Activated CD4-positive, alpha-beta T cell treated with anti-CD3 and anti-CD28 coated beads for 24 hours (primary cell): ENCODE measurements at regions not wholly inside any gene's neighbourhood (a gene's known extent, or its start where the extent isn't known, plus 50 kb on each side); places are given as distances from the start of the nearest gene placed in this dataset.
"Not testable (repeated sequence)": the region's sequence is repeated elsewhere in the genome, so short reads cannot be mapped to it uniquely, and the experiment has no call there.

Source experiments
- DNase-seq, 2 donors: peaks; one replicate each; pipeline ENCODE4 v3.0.0-alpha.2; 2020; ENCODE audit warnings: low read depth in 2 of 2

GRCh38 chr9:42656789-42657188 is 473.3 kb downstream of the SPATA31A6 start:
- DNase-seq: not testable (repeated sequence)

DNA sequence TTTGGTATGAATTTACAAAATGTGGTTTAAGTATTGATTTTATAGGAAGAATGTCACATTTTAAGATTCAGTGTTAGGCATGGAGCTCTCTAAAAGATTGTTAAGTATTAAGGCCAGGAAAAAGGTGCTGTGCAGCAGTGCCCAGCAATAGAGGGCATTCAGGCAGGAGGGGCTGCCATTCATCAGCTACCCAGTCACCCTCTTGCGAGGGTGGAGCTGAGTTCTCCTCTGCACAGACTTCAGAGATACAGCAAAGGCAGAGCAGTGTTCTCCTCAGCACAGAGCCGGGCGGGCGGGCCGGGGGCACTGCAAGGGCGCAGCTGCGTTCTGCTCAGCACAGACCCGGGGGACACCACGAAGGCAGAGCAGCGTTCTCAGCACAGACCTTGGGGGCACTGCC is 474.0 kb downstream of the SPATA31A6 start:
- not testable (repeated sequence) for DNase-seq

GRCh38 chr9:42697146-42697545 is 513.7 kb downstream of the SPATA31A6 start:
- not testable (repeated sequence) for DNase-seq

- not testable (repeated sequence) for DNase-seq
Observed at GRCh38 chr9:42702890-42703289, 519.4 kb downstream of the SPATA31A6 start.

DNA sequence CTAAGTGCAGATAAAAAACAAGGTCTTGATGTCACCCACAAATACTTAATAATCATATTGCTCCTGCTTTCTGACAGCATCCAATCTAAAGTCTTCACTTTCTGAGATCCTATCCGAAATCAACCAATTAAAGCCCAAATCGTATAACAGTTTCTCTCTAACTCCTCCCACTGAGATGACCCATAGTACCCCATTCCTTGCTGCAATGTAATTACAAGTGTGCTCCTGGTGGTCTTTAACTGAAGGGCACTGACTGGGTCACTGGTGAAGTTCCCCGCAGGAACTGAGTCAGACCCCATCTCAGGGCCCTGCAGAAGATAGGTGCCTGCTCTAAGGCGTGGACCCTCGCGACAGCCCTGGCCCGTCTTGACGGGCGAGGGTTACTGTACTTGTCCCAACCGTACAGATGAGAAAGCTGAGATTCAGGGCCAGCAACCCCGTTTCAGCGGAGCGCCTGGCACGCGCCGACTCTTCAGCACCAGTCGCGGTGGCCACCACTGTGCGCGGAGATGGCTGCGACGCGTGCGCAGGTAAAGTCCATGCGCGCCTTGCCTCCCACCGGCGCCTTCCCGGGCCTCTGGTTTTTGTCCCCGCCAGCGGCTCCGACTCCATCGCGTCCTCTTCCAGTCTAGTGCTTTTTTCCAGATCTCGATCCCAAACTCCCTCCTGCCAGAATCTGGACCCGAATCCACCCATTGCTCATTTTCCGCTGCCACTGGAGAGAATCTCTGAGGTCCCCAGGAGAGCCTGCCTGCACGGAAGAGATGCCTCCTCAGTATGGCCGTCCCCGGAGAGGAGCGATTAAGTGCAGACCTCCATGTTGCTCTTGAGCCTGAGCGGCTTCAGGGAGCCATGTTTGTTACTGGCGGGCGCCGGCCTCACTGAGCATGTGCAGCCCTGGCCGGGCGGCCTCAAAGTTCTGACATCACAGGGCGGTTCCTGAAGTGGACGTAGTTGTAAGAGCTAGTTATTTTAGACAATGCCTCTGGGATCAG is 541.7 kb downstream of the SPATA31A6 start:
- not testable (repeated sequence) for DNase-seq

DNA sequence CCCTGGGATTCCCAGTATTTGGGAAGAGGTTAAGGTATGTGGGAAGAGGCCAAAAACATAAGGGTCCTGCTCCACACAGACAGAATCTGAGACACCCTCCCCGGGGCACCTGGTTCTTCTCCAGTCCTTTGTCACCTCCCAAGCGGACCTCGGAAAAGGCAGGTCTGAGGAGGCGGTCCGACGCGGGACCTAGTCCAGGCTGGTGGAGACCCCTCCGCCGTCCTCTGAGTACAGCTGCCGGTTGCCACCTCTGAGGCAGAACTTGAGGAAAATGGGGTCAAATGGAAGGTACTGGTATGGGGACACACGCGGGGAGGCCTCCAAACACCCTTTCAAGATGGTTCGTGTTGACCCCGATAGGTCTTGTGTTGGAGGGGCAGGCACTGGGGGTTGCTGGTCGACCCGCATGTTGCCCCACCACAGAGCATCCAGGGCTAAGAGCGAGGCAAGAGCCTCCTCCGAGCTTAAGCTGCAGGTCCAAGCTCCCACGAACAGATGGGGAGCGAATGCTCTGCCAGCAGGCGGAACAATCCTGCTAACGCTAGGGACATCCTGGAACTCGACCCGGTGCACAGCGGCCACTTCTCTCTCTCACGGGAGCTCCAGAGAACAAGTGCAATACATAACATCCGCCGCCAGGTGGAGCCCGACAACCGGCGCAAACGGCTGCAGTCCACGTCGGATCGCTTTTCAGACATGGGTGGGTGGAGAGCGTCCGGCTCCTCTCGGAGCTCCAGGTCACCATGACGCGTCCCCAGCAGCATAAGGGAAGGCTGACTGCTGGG is 559.8 kb downstream of the SPATA31A6 start:
- DNase-seq: peak; percentile 41 to 42

DNA sequence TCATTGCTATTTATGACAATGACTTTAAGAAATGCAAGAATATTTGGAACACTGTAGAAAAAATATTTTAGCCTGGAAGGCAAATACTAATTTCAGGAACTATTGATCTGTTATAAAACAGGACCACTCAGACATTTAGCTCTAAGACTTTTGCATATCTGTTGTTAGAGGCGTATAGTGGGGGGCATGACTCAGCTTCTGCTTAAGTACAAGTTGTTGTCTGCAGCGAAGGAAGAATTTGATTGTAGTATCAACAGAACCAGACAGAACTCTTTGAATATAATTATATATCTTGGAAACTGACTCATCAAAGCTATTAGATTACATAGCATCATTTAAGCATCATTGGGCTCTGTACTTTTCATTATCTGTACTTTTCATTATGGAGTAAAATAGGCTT is 573.8 kb downstream of the SPATA31A6 start:
- not testable (repeated sequence) for DNase-seq

DNA sequence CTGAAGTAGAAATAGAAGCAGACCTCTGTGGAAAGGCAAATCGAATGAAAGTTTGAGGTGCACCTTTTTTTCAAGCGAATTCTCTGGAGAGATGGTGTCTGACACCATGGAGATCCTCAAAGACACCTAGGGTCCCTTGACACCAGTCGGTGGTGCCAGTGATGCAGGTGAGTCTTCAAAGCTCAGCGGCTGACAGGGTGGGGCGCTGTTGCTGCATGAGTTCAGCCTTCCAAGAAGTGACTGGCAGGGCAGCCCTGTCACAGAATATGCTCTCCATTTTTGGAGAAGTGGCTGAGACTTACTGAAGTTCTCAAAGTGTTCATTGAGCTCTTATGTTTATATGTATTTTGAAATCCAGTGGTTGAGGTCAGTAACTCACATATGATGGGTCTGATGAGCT is 575.9 kb downstream of the SPATA31A6 start:
- not testable (repeated sequence) for DNase-seq

DNA sequence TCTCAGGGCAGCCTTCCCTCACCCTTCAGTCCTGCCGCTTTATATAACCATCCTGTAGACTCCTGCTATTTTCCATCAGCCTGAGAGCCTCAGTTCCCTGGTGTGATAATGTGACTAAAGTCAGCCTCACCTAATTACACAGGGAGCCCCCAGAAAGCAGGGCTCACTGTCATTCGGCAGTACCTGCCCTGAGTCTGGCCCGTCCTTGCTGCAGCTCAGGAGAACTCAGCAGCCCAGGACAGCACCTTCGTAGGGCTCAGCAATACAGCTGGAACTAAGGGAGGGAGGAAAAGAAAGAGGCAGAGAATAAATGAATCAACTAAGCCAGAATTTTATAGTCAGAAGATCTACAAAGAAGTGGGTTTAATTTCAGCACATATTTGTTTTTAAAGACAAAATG is 598.7 kb downstream of the SPATA31A6 start:
- DNase-seq: not testable (repeated sequence)

DNA sequence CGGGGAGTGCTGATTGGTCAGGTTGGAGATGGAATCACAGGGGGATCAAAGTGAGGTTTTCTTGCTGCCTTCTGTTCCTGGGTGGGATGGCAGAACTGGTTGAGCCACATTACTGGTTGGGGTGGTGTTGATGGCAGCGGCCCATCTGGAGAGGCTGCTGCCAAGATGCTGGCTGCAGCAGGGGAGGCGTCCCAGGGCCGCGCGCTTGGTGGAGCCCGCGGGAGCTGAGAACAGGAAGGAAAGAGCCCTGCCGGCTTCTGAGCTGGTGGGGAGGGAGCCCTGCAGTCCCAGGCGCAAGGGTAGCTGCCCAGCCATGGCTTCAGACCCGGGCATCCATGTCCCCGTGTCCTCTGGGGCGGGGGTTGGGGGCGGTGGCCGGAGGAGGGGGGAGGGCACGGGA is 609.3 kb downstream of the SPATA31A6 start:
- not testable (repeated sequence) for DNase-seq

GRCh38 chr9:42798571-42798970 is 615.1 kb downstream of the SPATA31A6 start:
- not testable (repeated sequence) for DNase-seq

- DNase-seq: not testable (repeated sequence)
Observed at GRCh38 chr9:42802716-42803115, 619.3 kb downstream of the SPATA31A6 start.

DNA sequence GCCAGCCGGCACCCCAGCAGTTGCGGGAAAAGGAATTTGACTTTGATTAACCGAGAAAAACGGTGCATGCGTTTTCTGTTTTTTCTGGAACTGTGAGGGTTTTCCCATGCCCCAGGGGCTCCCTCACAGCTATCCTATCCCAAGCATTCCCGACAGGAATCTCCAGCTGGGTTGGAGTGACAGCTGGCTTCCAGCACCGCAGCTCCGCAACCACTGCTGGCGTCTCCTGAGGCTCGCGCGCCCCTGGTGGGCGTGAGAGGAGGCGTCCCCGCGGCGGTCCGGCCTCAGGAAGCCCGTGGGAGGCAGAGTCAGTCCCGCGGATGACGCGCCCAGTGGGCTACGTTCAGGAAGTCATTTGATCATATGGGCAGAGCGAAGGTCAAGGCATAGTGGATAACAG is 623.2 kb downstream of the SPATA31A6 start:
- DNase-seq: not testable (repeated sequence)

DNA sequence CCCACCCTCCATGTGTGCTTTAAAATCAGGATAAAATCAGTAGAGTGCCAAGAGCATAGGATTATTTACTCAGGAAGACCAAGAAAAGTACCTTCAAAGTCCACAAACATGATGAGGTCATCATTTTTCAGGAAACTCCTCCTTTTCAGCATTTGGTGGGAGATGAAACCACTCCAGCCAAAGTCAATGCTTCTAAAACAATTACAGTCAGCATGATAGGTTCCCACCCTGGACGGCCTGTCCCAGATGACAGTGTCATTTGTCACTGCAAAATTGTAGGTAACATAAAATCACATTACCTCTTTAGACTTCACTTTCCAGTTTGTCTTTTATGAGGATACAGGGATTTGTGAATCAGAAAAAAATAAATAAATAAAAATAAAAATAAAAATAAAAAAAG is 638.0 kb downstream of the SPATA31A6 start:
- DNase-seq: not testable (repeated sequence)

- DNase-seq: not testable (repeated sequence)
Observed at GRCh38 chr9:42848156-42848555, 664.7 kb downstream of the SPATA31A6 start.

DNA sequence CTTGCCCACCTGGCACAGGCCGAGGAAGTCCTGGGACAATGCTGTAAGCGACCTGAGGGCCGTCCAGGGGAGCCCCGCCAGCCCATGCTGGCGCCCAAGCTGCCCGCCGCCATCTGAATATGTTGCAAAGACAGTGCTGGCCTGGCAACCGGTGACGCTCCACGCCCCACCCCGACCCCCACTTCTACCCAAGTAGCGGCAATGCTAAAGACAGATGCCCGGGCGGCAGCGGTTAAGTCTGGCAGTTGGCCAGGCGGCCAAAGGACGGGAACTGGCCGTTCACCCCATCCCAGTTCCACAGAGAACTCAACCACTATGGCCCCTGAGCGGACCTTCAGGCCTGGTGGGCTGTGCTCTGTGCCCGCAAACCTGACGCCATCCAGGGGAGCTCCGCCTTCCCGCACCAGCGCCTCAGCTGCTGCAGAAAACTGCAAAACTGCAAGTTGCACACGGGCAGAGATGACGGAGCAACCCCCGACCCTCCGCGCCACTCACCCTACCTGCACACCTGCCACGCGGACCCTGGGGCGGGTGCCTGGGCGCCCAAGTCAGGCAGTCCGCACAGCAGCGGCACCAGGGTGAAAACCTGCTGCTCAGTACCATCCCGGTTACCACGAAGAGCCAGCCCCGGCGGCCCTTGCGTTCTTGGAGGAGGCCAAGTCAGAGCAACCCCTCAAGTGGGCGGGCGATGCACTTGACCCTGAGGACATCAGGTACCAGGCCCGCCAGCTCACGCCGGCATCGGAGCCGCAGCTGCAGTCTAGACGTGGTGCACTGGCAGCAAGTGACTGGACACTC is 667.6 kb downstream of the SPATA31A6 start:
- not testable (repeated sequence) for DNase-seq

- not testable (repeated sequence) for DNase-seq
Observed at GRCh38 chr9:42851701-42852100, 668.2 kb downstream of the SPATA31A6 start.

- not testable (repeated sequence) for DNase-seq
Observed at GRCh38 chr9:42852133-42852930, 668.9 kb downstream of the SPATA31A6 start.

GRCh38 chr9:42860133-42860532 is 676.7 kb downstream of the SPATA31A6 start:
- DNase-seq: not testable (repeated sequence)

- not testable (repeated sequence) for DNase-seq
Observed at GRCh38 chr9:42862465-42862864, 679.0 kb downstream of the SPATA31A6 start.
